K562 (cell line): ENCODE measurements at regions not wholly inside any gene's neighbourhood (a gene's known extent, or its start where the extent isn't known, plus 50 kb on each side); places are given as distances from the start of the nearest gene placed in this dataset.

Experiments
- ATAC-seq: fragments of 200-7000 bp; cut with Tn5 transposase; 3 replicates; pipeline ENCODE4 v1.9.1; 2020; ENCODE audit warnings: moderate library complexity
- BruUV-seq: library from RNA; stranded (reverse); fragments of 400-500 nt; replicated peaks from 2 replicates; lab custom pipeline; 2021; lab: Mats Ljungman, UMichigan
- CTCF ChIA-PET: fragments of 300-600 bp; formaldehyde crosslinking; extraction: SDS; loops from one replicate; lab custom pipeline; 2021; ENCODE audit warnings: low intra/inter-chr PET ratio; lab: Yijun Ruan, JAX
- POLR2A ChIA-PET: fragments of 300-600, 350-650 bp; sonication (Branson Sonifier 250); formaldehyde crosslinking; extraction: SDS; loops from one replicate; lab custom pipeline; 2021; ENCODE audit warnings: antibody characterized with exemption, inconsistent platforms; lab: Yijun Ruan, JAX
- DNase-seq, 4 experiments: peaks; one replicate each; pipeline versions ENCODE4 v3.0.0 to v3.0.0-alpha.2; 2011 to 2018; ENCODE audit warnings: low spot score in 3 of 4, mixed read lengths in 3 of 4; ENCODE audit errors: extremely low read depth in 1 of 4
- FAIRE-seq: peaks from 2 replicates; lab custom pipeline; 2011; peaks lifted over from hg19 to GRCh38; lab: Jason Lieb, UNC
- H2AFZ ChIP-seq: 2 replicates; pipeline ENCODE4 v1.6.0; 2011; ENCODE audit warnings: low read depth, low read length, control low read depth, inconsistent platforms
- H3K27ac ChIP-seq: fragments of 200-600 bp; 3 replicates; pipeline ENCODE4 v1.8.0; 2011; ENCODE audit warnings: low read depth, mild to moderate bottlenecking, control low read depth, inconsistent platforms, low read length, moderate library complexity, mixed read lengths; ENCODE audit errors: extremely low read depth
- H3K27me3 ChIP-seq, 2 experiments: fragments of 300-600 bp in 1 of 2; 2 replicates in 1 of 2; 3 replicates in 1 of 2; pipeline versions ENCODE4 v1.6.0 to v1.8.0; 2011; ENCODE audit warnings: inconsistent platforms in 2 of 2, low read length in 2 of 2, mild to moderate bottlenecking in 1 of 2, mixed read lengths in 1 of 2, moderate library complexity in 1 of 2; ENCODE audit not compliant: control insufficient read depth in 2 of 2, insufficient read depth in 2 of 2
- H3K36me3 ChIP-seq: fragments of 300-600 bp; 3 replicates; pipeline ENCODE4 v1.8.0; 2011; ENCODE audit warnings: mild to moderate bottlenecking, low read length, inconsistent platforms; ENCODE audit not compliant: control insufficient read depth, insufficient read depth
- H3K4me1 ChIP-seq, 2 experiments: fragments of 200-600 bp in 1 of 2; replicated peaks in 1 of 2; 2 replicates in 1 of 2; 3 replicates in 1 of 2; pipeline versions ENCODE4 v1.5.1 to v1.8.0; 2011; ENCODE audit warnings: inconsistent platforms in 2 of 2, low read length in 2 of 2, mild to moderate bottlenecking in 1 of 2, mixed read lengths in 1 of 2, moderate library complexity in 1 of 2; ENCODE audit not compliant: control insufficient read depth in 2 of 2, insufficient read depth in 2 of 2
- H3K4me2 ChIP-seq: 2 replicates; pipeline ENCODE4 v1.6.1; 2011; ENCODE audit warnings: low read length, control low read depth, inconsistent platforms, mixed read lengths; ENCODE audit not compliant: insufficient read depth
- H3K4me3 ChIP-seq: fragments of 200-600 bp; sonication (generic), shearing (Covaris generic); 2 replicates; pipeline ENCODE4 v1.5.1; 2016; ENCODE audit warnings: control low read depth, inconsistent platforms
- H3K79me2 ChIP-seq: fragments of 200-600 bp; 3 replicates; pipeline ENCODE4 v1.8.0; 2011; ENCODE audit warnings: low read length, inconsistent platforms; ENCODE audit not compliant: control insufficient read depth, insufficient read depth
- H3K9ac ChIP-seq, 2 experiments: 2 replicates each; pipeline versions ENCODE4 v1.6.0 to v1.6.1; 2011; ENCODE audit warnings: low read depth in 2 of 2, low read length in 2 of 2, control low read depth in 1 of 2, inconsistent platforms in 1 of 2, mild to moderate bottlenecking in 1 of 2, mixed read lengths in 1 of 2; ENCODE audit not compliant: insufficient read depth in 1 of 2
- H3K9me1 ChIP-seq: one replicate; pipeline ENCODE4 v1.6.0; 2011; ENCODE audit warnings: inconsistent platforms, mild to moderate bottlenecking, low read length, moderate library complexity; ENCODE audit not compliant: control insufficient read depth, insufficient read depth
- H3K9me3 ChIP-seq: replicated peaks from 2 replicates; pipeline ENCODE4 v1.5.1; 2011; ENCODE audit warnings: low read depth, low read length, inconsistent platforms; ENCODE audit not compliant: control insufficient read depth, insufficient read depth
- H4K20me1 ChIP-seq: replicated peaks from 2 replicates; pipeline ENCODE4 v1.6.1; 2011; ENCODE audit warnings: low read length, inconsistent platforms, mixed read lengths; ENCODE audit not compliant: control insufficient read depth, insufficient read depth
- CCAR2 ChIP-seq: fragments of 200-400 bp; formaldehyde crosslinking; IDR thresholded peaks from 2 replicates; pipeline ENCODE4 v1.6.1; 2017; ENCODE audit warnings: mild to moderate bottlenecking, low read depth, low read length
- CHCHD3 ChIP-seq: fragments of 250-450 bp; sonication (Bioruptor Pico); IDR thresholded peaks from 2 replicates; pipeline ENCODE4 v2.1.2; 2022; ENCODE audit warnings: mild to moderate bottlenecking
- HES1 ChIP-seq: fragments of 450-650 bp; IDR thresholded peaks from 2 replicates; pipeline ENCODE4 v1.6.1; 2016; ENCODE audit warnings: low read depth, mild to moderate bottlenecking, moderate library complexity
- MEF2A ChIP-seq: IDR thresholded peaks from 2 replicates; pipeline ENCODE4 v1.6.1; 2011; ENCODE audit warnings: low read depth, mild to moderate bottlenecking, low read length, moderate library complexity; ENCODE audit not compliant: control insufficient read depth
- RAD21 ChIP-seq, 2 experiments: fragments of 250-450 bp in 1 of 2; fragments of 450-650 bp in 1 of 2; sonication (Bioruptor Pico) in 1 of 2; formaldehyde crosslinking in 1 of 2; IDR thresholded peaks in 1 of 2; conservative IDR thresholded peaks in 1 of 2; 2 replicates each; pipeline versions ENCODE4 v1.4.0 to v1.8.0; 2020 to 2022; ENCODE audit warnings: mild to moderate bottlenecking in 2 of 2, moderate library complexity in 1 of 2
- ZNF280B ChIP-seq: fragments of 250-450 bp; sonication (Bioruptor Pico); IDR thresholded peaks from 2 replicates; pipeline ENCODE4 v1.5.1; 2021; ENCODE audit warnings: mild to moderate bottlenecking
- ZNF384 ChIP-seq: IDR thresholded peaks from 2 replicates; pipeline ENCODE4 v1.6.1; 2012; ENCODE audit warnings: low read depth, low read length, improper control_type of control experiment
- ZNF639 ChIP-seq, 2 experiments: fragments of 200-800 bp in 1 of 2; sonication (Bioruptor generic) in 1 of 2; sonication (generic) in 1 of 2; formaldehyde crosslinking in 1 of 2; IDR thresholded peaks in 1 of 2; conservative IDR thresholded peaks in 1 of 2; 2 replicates each; pipeline versions ENCODE4 v1.5.0 to v1.6.1; 2016 to 2020; ENCODE audit warnings: missing compliant biosample characterization in 1 of 2, missing genetic modification characterization in 1 of 2, missing genetic modification reagents in 1 of 2
- in situ Hi-C: fragments of 300-500 bp; cut with MboI; formaldehyde crosslinking; loops from 4 replicates; pipeline ENCODE4 v1.15.0; 2018; ENCODE audit warnings: inconsistent platforms, mixed read lengths
- intact Hi-C: fragments of 100-400 bp; cut with micrococcal nuclease; formaldehyde crosslinking; loops from 2 replicates; pipeline ENCODE4 v1.14.2; 2022

GRCh38 chr3:137199678-137200077 is 241.9 kb downstream of the IL20RB start:
- CTCF ChIA-PET, result no interaction called here
- BruUV-seq, result no TSS peak
- FAIRE-seq (no peak), ATAC-seq (no peak), DNase-seq (no peak)
- Histone ChIP-seq H3K9me1 (no peaks in the 10 kb centered on the region), H3K36me3 (no peaks in the 10 kb centered on the region), H3K27me3 (no peaks in the 10 kb centered on the region), H2AFZ (no peak overlapping the region), H3K4me2 (no peak overlapping the region), H3K9me3 (no peaks in the 10 kb centered on the region), H4K20me1 (no peaks in the 10 kb centered on the region), H3K27ac (no peak overlapping the region), H3K4me1 (no peaks in the 10 kb centered on the region), H3K9ac (no peak overlapping the region), H3K4me3 (no peak overlapping the region), H3K79me2 (no peaks in the 10 kb centered on the region)
- no peak for TF ChIP-seq HES1
- TF ChIP-seq CCAR2, result no peak
- TF ChIP-seq RAD21 (CRISPR knock-in tag; conservative IDR thresholded peaks at IDR 0.05 in 1 of 2, IDR thresholded peaks at IDR 0.05 in 1 of 2), result no peak
- no peak for TF ChIP-seq ZNF639 (CRISPR knock-in tag; conservative IDR thresholded peaks at IDR 0.05 in 1 of 2, IDR thresholded peaks at IDR 0.05 in 1 of 2)
- TF ChIP-seq ZNF384, result no peak
- TF ChIP-seq MEF2A, result no peak
- no peak for TF ChIP-seq ZNF280B (CRISPR knock-in tag)
- TF ChIP-seq CHCHD3 (CRISPR knock-in tag), result no peak
- intact Hi-C loops (no loop called here), in situ Hi-C loops (no loop called here)
- POLR2A ChIA-PET, result no interaction called here
